ENCODE measurements at regions not wholly inside any gene's neighbourhood (a gene's known extent, or its start where the extent isn't known, plus 50 kb on each side); places are given as distances from the start of the nearest gene placed in this dataset.

- DNase-seq (ENCODE audit: low spot score) = no peak
Measured at GRCh38 chr10:132467464-132468149, 70.0 kb upstream of the INPP5A start.

DNA sequence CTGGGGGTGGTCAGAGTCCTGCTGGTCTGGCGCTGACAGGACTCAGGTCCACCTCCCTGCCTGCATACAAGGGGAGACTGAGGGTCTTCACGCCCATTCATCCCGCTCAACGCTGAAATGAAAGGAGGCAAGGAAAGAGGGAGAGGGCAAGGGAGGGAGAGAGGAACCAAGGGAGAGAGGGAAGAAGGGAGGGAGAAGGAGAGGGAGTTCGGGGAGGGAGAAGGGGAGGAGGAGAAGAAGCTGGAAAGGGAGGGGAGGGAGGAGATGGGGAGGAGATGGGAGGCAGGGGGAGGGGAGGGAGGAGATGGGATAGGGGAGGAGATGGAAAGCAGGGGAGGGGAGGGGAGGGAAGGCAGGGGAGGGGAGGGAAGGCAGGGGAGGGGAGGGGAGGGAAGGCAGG lies 69.4 kb upstream of the INPP5A start:
- DNase-seq (ENCODE audit: low spot score) = no peak

- no peak for DNase-seq (ENCODE audit: low spot score)
Measured at GRCh38 chr10:132468651-132469050, 68.9 kb upstream of the INPP5A start.

- DNase-seq (ENCODE audit: low spot score) = no peak
Measured at GRCh38 chr10:132469197-132469884, 68.2 kb upstream of the INPP5A start.

DNA sequence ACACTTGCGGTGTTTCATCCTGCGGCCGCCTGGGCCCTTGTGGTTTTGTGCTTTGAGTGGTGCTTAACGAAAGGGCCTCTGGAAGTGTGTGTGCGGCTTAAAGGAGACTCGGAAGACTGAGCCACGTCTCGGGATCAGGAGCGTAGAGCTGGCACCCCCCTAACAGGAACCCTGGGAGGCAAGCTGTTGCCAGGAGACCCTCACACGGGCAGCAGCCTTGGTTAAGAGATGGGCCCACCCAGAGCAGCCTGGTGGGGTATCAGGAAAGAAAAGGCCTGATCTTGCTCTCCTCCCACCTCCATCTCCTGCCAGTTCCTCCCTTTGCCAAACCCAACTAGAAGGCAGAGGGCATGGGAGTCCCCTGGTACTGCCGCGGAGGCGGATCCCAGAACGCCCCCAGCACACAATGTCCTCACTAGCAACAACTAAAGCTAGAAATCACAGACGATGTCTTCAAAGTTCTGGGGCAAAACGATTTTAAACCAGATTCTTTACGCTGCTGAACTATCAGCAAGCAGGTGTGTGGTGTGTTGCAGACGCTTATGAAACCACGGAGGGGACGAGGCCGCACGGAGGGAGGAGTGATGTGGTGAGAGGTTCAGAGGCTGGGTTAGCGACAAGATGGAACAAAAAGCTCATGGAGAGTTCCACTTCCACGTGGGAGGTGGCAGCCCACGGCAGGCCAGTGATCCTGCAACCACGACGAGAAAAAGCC lies 67.0 kb upstream of the INPP5A start:
- no peak for DNase-seq (ENCODE audit: low spot score)

DNA sequence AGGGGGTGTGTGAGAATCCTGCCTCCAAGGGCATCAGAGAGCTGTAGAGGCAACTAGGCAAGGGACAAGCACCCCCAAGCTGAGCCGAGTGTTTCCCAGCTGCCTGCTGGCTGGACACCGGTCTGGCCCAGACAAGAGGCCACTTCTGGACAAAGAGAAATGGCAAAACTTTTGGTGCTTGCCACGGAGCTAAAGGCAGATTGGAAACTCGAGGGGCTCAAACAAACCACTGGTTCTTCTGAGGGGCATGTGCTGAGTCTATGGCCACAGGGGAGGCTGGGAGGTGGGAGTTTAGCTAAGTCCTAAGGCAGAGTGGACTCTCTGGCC lies 66.5 kb upstream of the INPP5A start:
- no peak for DNase-seq (ENCODE audit: low spot score)

DNA sequence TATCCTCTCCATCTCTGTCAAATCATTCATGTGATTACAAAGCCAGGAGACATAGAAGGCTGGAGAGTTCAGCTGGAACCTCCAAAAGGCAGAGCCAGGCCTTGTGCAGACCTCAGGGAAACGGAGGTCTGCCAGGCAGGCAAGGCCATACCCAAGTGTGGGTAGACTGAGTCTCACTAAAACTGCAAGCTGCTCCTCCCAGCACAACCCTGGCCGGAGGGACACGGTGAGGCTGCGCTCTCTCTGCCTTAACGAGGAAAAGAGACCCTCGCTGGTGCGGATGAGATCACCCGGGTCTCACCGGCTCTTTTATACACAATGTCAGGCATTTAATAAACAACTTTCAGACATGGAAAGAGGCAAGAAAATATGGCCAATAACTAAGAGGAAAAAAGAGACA lies 66.1 kb upstream of the INPP5A start:
- no peak for DNase-seq (ENCODE audit: low spot score)

- no peak for DNase-seq (ENCODE audit: low spot score)
Measured at GRCh38 chr10:132475086-132475485, 62.5 kb upstream of the INPP5A start.

DNA sequence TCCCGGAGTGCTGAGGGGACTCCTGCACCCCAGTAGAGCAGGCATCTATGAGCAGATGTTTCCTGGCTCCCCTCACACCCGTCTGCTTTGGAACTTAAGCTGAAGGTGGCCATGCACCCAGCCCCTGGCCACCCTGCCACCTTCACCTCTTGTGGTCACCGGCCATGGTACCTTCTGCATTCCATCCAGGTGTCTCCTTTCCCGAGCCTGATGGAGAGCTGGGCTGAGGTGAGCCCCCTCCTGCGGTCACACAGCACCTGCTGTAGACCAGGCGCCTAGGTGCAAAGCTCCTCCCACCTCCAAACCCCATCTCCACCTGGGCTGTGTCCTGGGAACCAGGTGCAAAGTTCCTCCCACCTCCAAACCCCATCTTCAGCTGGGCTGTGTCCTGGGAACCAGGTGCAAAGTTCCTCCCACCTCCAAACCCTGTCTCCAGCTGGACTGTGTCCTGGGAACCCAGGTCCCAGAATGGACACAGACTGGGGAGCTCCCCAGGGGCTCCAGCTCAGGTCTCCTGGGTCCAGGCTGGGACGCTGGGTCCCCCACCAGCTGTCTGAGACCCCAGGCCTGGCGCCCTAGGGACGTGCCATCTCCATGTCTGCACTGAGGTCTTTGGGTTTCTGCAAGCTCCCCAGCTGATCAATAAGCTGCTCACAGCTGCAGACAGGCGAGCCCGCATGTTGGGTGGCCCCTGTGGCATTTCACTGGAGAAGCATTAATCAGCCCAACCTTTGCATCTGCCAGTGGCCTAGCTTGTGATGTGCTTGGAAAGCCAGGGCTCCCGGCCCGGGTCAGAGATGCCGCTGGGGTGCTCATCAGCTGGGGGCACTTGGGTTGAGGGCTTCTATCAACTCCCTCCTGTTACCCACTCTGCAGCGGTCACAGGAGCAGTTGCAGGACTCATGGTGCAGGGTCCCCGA lies 61.2 kb upstream of the INPP5A start:
- no peak for DNase-seq (ENCODE audit: low spot score)

GRCh38 chr10:132477066-132477397 lies 60.6 kb upstream of the INPP5A start:
- DNase-seq (ENCODE audit: low spot score) = no peak

GRCh38 chr10:132477398-132478340 lies 59.9 kb upstream of the INPP5A start:
- DNase-seq (ENCODE audit: low spot score) = no peak

- DNase-seq (ENCODE audit: low spot score) = no peak
Measured at GRCh38 chr10:132478341-132479023, 59.1 kb upstream of the INPP5A start.

- DNase-seq (ENCODE audit: low spot score) = no peak
Measured at GRCh38 chr10:132479024-132479602, 58.5 kb upstream of the INPP5A start.

GRCh38 chr10:132479603-132480221 lies 57.9 kb upstream of the INPP5A start:
- no peak for DNase-seq (ENCODE audit: low spot score)

DNA sequence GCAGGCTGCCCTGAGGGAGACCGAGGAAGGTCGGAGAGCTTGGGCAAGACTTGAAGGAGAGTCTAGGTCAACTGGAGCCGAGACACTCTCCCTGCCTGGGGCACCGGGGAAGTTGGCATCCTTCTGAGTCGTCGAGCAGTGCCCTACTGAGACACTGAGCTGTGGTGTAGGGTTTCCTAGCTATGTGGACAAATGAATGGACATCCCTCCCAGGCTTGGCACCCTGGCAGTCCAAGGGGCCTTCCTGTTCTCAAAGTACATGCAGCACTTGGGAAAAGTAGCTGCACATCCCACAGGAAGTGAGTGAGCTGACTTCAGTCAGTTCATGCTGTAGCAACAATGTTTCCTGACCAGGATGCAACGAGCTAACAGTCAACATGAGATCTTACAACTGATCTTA lies 57.2 kb upstream of the INPP5A start:
- no peak for DNase-seq (ENCODE audit: low spot score)

DNA sequence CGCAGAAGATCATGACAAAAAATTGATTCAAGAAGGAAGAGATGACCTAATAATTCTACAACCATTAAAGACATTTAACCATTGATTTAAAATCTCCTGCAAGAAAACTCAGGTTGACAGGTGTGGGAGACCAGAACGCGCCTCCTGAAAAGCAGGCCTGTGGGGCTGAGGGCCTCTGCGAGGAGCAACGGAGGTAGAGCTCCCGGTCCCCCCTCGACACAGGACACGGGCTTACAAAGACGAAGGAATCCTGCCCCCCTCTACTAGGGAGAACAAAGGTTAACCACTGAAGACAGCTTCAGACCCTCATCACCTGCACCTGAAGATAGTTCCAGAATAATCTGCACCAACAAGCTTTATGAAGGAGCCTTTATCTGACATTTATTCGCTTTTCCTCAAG lies 55.9 kb upstream of the INPP5A start:
- DNase-seq (ENCODE audit: low spot score) = no peak

DNA sequence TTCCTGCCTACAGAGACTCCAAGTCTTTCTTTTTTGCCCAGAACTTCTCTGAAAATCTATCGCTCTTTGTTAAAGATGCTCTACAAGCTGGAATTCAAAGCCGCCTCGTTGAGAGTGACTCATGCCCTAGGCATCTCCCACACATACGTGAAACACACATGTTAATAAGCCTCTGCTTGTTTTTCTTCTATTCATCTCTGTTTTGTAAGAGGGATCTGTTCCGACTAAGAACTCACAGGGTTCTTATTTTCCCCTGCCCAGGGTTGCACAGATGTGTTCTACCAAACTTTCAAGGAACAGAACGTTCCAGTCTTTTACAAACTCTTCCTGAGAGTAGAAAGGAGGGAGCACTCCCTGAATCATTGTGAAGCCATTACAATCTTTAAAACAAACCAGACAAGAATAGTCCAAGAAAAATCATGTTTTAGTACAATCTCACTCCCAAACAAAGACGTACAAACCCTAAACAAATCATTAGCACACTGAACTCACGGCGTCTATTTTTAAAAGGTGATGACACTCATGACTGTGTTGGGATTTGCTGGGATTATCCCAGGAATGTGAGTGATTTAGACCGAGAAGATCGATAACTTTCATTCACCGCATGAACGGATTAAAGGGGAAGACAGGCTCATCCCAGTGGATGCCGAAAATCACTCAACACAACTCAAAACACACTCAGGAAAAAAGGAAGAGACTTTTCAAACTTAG lies 55.3 kb upstream of the INPP5A start:
- peak; percentile 17 for DNase-seq (ENCODE audit: low spot score)

- DNase-seq (ENCODE audit: low spot score) = no peak
Measured at GRCh38 chr10:132483394-132483793, 54.2 kb upstream of the INPP5A start.

GRCh38 chr10:132484922-132485321 lies 52.7 kb upstream of the INPP5A start:
- no peak for DNase-seq (ENCODE audit: low spot score)
